ENCODE measurements at regions not wholly inside any gene's neighbourhood (a gene's known extent, or its start where the extent isn't known, plus 50 kb on each side); places are given as distances from the start of the nearest gene placed in this dataset.

DNA sequence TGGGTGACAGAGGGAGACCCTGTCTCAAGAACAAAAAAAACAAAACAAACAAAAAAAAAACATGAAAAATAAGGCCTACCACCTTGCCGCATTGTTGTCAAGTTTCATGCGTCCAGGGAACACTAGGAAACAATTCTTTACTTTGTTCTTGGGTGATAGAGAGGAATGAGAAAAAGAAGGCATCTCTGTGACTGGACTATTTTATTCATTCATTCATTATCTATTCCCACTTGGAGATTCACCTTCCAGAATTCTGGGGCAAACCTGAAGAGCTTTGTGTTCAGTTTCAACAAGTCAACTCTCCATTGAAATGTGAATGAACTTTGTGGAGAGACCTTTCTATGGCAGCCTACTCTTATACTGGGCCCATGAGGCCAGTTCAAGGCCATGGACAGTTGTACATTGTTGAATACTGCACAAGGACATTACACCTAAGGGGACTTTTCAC lies 88.5 kb upstream of the NDUFV2 start:
- TF ChIP-seq REL (CRISPR knock-in tag; conservative IDR thresholded peaks at IDR 0.05) (no peak), MXI1 (IDR thresholded peaks at IDR 0.05; ENCODE audit: borderline replicate concordance, low read depth, low read length) (no peak), NR2C2 (CRISPR knock-in tag; IDR thresholded peaks at IDR 0.05; ENCODE audit: borderline replicate concordance) (no peak)
- TF ChIP-seq, protein P1, sequence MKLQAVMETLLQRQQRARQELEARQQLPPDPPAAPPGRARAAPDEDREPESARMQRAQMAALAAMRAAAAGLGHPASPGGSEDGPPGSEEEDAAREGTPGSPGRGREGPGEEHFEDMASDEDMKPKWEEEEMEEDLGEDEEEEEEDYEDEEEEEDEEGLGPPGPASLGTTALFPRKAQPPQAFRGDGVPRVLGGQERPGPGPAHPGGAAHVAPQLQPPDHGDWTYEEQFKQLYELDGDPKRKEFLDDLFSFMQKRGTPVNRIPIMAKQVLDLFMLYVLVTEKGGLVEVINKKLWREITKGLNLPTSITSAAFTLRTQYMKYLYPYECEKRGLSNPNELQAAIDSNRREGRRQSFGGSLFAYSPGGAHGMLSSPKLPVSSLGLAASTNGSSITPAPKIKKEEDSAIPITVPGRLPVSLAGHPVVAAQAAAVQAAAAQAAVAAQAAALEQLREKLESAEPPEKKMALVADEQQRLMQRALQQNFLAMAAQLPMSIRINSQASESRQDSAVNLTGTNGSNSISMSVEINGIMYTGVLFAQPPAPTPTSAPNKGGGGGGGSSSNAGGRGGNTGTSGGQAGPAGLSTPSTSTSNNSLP (IDR thresholded peaks at IDR 0.05; ENCODE audit: low read depth, low read length), result no peak
